Adrenal gland (tissue), 9 donors: ENCODE measurements at regions not wholly inside any gene's neighbourhood (a gene's known extent, or its start where the extent isn't known, plus 50 kb on each side); places are given as distances from the start of the nearest gene placed in this dataset.

Experiments used
- DNase-seq, 7 donors: peaks; one replicate each; pipeline ENCODE4 v3.0.0-alpha.2; 2019 to 2020
- H3K27ac ChIP-seq, 5 donors: fragments of 200-600 bp; sonication (generic) in 4 of 5; 1 replicate in 3 of 5; 2 replicates in 2 of 5; pipeline versions ENCODE4 v1.5.1 to v1.8.0; 2016 to 2020; ENCODE audit warnings: mild to moderate bottlenecking in 1 of 5
- H3K27me3 ChIP-seq: fragments of 200-600 bp; 2 replicates; pipeline ENCODE4 v1.8.0; 2021
- H3K36me3 ChIP-seq, 2 donors: fragments of 200-600 bp; replicated peaks in 1 of 2; 1 replicate in 1 of 2; 2 replicates in 1 of 2; pipeline versions ENCODE4 v1.5.1 to v1.8.0; 2018 to 2022
- H3K4me1 ChIP-seq, 2 donors: fragments of 200-600 bp; replicated peaks in 1 of 2; 1 replicate in 1 of 2; 2 replicates in 1 of 2; pipeline versions ENCODE4 v1.5.1 to v1.8.0; 2018 to 2021
- H3K4me3 ChIP-seq, 4 donors: fragments of 200-600 bp; sonication (generic) in 3 of 4; one replicate each; pipeline ENCODE4 v1.5.1; 2016 to 2018
- H3K9me3 ChIP-seq, 3 donors: fragments of 200-600 bp; sonication (generic) in 1 of 3; replicated peaks in 1 of 3; 1 replicate in 2 of 3; 2 replicates in 1 of 3; pipeline versions ENCODE4 v1.5.1 to v1.8.0; 2016 to 2021
- CTCF ChIP-seq, 6 experiments: fragments of 450-650 bp in 4 of 6; fragments of 200-600 bp in 2 of 6; sonication (generic) in 1 of 6; IDR thresholded peaks; 1 replicate in 5 of 6; 2 replicates in 1 of 6; pipeline versions ENCODE4 v1.5.1 to v1.8.0; 2016 to 2021; ENCODE audit warnings: antibody characterized with exemption in 6 of 6, mild to moderate bottlenecking in 2 of 6, moderate library complexity in 1 of 6
- POLR2A ChIP-seq, 2 donors: fragments of 450-650 bp; IDR thresholded peaks; one replicate each; pipeline ENCODE4 v1.6.1; 2017; ENCODE audit warnings: antibody characterized with exemption in 2 of 2, mild to moderate bottlenecking in 2 of 2, moderate library complexity in 1 of 2
- WGBS, 4 donors: extraction: QIAGEN DNeasy Blood & Tissue Kit in 2 of 4; methylation state at CpG; one replicate each; pipeline versions ENCODE4 v1.1.5 to v1.1.7; 2013 to 2017; 5-methylcytosine and 5-hydroxymethylcytosine counted together
- intact Hi-C, 2 donors: fragments of 100-400 bp; cut with DNase I; formaldehyde crosslinking; loops; one replicate each; pipeline versions ENCODE4 v1.14.1 to v1.15.0; 2022 to 2023
- donor health status: healthy with polysubstance abuse.
- donor health status: Bipolar disorder and iron deficiency.
- donor health status: DM: yes; HTN: yes; CAD: no.
- donor health status: DM: no; HTN: no; CAD: no.
- donor health status: DM: no; HTN: no; CAD: no.

- no peaks in the 10 kb centered on the region for H3K36me3 ChIP-seq
- no peaks in the 10 kb centered on the region for H3K4me1 ChIP-seq
- 42 to 61% (median 51%) methylated on average over 4 of the region's 4 CpGs for WGBS, 4 donors
- H3K27ac ChIP-seq: no peak overlapping the region
- intact Hi-C loops: no loop called here
- H3K27me3 ChIP-seq: no peaks in the 10 kb centered on the region
- no peak for DNase-seq
- H3K9me3 ChIP-seq: no peaks in the 10 kb centered on the region
- no peak overlapping the region for H3K4me3 ChIP-seq
- TF ChIP-seq POLR2A (IDR thresholded peaks at IDR 0.05): no peak
- no peak for TF ChIP-seq CTCF (IDR thresholded peaks at IDR 0.05)
Observed at GRCh38 chr2:211061612-211062296, 505.4 kb downstream of the CPS1 start.

- Histone ChIP-seq H3K9me3 (no peaks in the 10 kb centered on the region), H3K4me1 (no peaks in the 10 kb centered on the region), H3K27ac (no peak overlapping the region), H3K36me3 (no peaks in the 10 kb centered on the region), H3K4me3 (no peak overlapping the region), H3K27me3 (no peaks in the 10 kb centered on the region)
- TF ChIP-seq CTCF (IDR thresholded peaks at IDR 0.05) (no peak), POLR2A (IDR thresholded peaks at IDR 0.05) (no peak)
- WGBS, 4 donors: 56 to 83% (median 58%) methylated on average over 5 of the region's 5 CpGs
- DNase-seq: no peak
- intact Hi-C loops: no loop called here
Observed at GRCh38 chr2:211062297-211062612, 505.9 kb downstream of the CPS1 start.

- WGBS, 4 donors: 88 to 94% (median 93%) methylated on average over 5 of the region's 5 CpGs
- intact Hi-C loops: no loop called here
- no peaks in the 10 kb centered on the region for H3K4me1 ChIP-seq
- no peak overlapping the region for H3K27ac ChIP-seq
- H3K4me3 ChIP-seq: no peak overlapping the region
- no peak for TF ChIP-seq POLR2A (IDR thresholded peaks at IDR 0.05)
- no peak for TF ChIP-seq CTCF (IDR thresholded peaks at IDR 0.05)
- no peaks in the 10 kb centered on the region for H3K36me3 ChIP-seq
- no peaks in the 10 kb centered on the region for H3K27me3 ChIP-seq
- no peak for DNase-seq
- H3K9me3 ChIP-seq: no peaks in the 10 kb centered on the region
Observed at GRCh38 chr2:211067029-211067428, 510.6 kb downstream of the CPS1 start.

- intact Hi-C loops: no loop called here
- Histone ChIP-seq H3K27ac (no peak overlapping the region), H3K9me3 (no peaks in the 10 kb centered on the region), H3K36me3 (no peaks in the 10 kb centered on the region), H3K27me3 (no peaks in the 10 kb centered on the region), H3K4me1 (no peaks in the 10 kb centered on the region), H3K4me3 (no peak overlapping the region)
- 65 to 73% (median 69%) methylated on average over 6 of the region's 6 CpGs for WGBS, 4 donors
- no peak for DNase-seq
- TF ChIP-seq POLR2A (IDR thresholded peaks at IDR 0.05) (no peak), CTCF (IDR thresholded peaks at IDR 0.05) (no peak)
Observed at GRCh38 chr2:211068108-211068780, 511.8 kb downstream of the CPS1 start.
